NCI-H2227 (cell line): ENCODE measurements at regions not wholly inside any gene's neighbourhood (a gene's known extent, or its start where the extent isn't known, plus 50 kb on each side); places are given as distances from the start of the nearest gene placed in this dataset.

ENCODE experiments used
- DNase-seq: peaks from one replicate; lab custom pipeline; 2025; ENCODE audit not compliant: unreplicated experiment; lab: John Stamatoyannopoulos, UW

GRCh38 chr20:39468703-39469102 lies 506.6 kb downstream of the DHX35 start:
- DNase-seq, result no peak

- DNase-seq, result no peak
These were observed 502.1 kb downstream of the DHX35 start for GRCh38 chr20:39464238-39464637.

GRCh38 chr20:39462416-39462945 lies 500.3 kb downstream of the DHX35 start:
- no peak for DNase-seq

- DNase-seq, result no peak
These were observed 496.3 kb downstream of the DHX35 start for GRCh38 chr20:39458452-39458851.

GRCh38 chr20:39453890-39454289 lies 491.7 kb downstream of the DHX35 start:
- DNase-seq, result peak; percentile 49

GRCh38 chr20:39452583-39453340 lies 490.6 kb downstream of the DHX35 start:
- DNase-seq, result no peak

GRCh38 chr20:39451386-39451785 lies 489.2 kb downstream of the DHX35 start:
- no peak for DNase-seq

GRCh38 chr20:39446397-39446796 lies 484.3 kb downstream of the DHX35 start:
- DNase-seq, result no peak

- no peak for DNase-seq
These were observed 483.0 kb downstream of the DHX35 start for GRCh38 chr20:39445095-39445494.

GRCh38 chr20:39433466-39433865 lies 471.3 kb downstream of the DHX35 start:
- DNase-seq, result no peak

- no peak for DNase-seq
These were observed 469.1 kb downstream of the DHX35 start for GRCh38 chr20:39431091-39431880.

- DNase-seq, result no peak
These were observed 467.6 kb downstream of the DHX35 start for GRCh38 chr20:39429726-39430125.

GRCh38 chr20:39424962-39425678 lies 463.0 kb downstream of the DHX35 start:
- no peak for DNase-seq

- no peak for DNase-seq
These were observed 459.5 kb downstream of the DHX35 start for GRCh38 chr20:39421571-39422105.

- no peak for DNase-seq
These were observed 449.9 kb downstream of the DHX35 start for GRCh38 chr20:39412091-39412490.

- no peak for DNase-seq
These were observed 437.3 kb downstream of the DHX35 start for GRCh38 chr20:39399463-39399862.

- DNase-seq, result no peak
These were observed 436.5 kb downstream of the DHX35 start for GRCh38 chr20:39398656-39399055.

- no peak for DNase-seq
These were observed 435.5 kb downstream of the DHX35 start for GRCh38 chr20:39397646-39398045.

- DNase-seq, result no peak
These were observed 433.5 kb downstream of the DHX35 start for GRCh38 chr20:39395478-39396291.

GRCh38 chr20:39394461-39394860 lies 432.3 kb downstream of the DHX35 start:
- DNase-seq, result no peak
